B cell (primary cell): ENCODE measurements at regions not wholly inside any gene's neighbourhood (a gene's known extent, or its start where the extent isn't known, plus 50 kb on each side); places are given as distances from the start of the nearest gene placed in this dataset.

Source experiments
- CTCF ChIP-seq: fragments of 200-600 bp; IDR thresholded peaks from one replicate; pipeline ENCODE4 v1.8.0; 2022; ENCODE audit warnings: antibody characterized with exemption, mild to moderate bottlenecking
- EZH2 ChIP-seq: IDR thresholded peaks from 2 replicates; pipeline ENCODE4 v1.6.1; 2012; ENCODE audit warnings: borderline replicate concordance, low read depth, mild to moderate bottlenecking, moderate library complexity, low read length; ENCODE audit not compliant: insufficient read depth, poor library complexity, severe bottlenecking

- no peak for TF ChIP-seq CTCF
- no peak for TF ChIP-seq EZH2
These were observed 176.8 kb downstream of the CD83 start for GRCh38 chr6:14294270-14294951.
